ENCODE measurements at regions not wholly inside any gene's neighbourhood (a gene's known extent, or its start where the extent isn't known, plus 50 kb on each side); places are given as distances from the start of the nearest gene placed in this dataset.
"Not testable (repeated sequence)": the region's sequence is repeated elsewhere in the genome, so short reads cannot be mapped to it uniquely, and the experiment has no call there.

DNA sequence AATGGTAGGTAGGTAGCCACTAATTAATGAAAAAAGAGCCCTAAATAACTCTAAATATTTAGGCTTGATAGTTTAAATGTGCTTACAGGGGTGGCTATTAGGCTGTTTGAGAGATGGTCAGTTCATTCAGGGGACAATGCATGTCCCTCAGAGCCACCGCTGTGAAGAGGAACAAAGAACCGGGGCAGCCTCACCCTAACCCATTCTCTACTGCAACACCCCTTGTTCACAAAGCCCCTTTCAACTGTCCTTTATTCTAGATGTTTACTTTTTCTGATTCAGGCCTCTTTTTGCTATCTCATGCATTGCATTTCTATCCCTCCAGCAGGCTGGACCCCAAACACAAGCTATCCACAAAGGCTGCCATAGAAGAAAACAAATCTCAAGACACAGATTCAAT lies 906.7 kb downstream of the NR2F1-AS1 start:
- H3K9me3 ChIP-seq: no peaks in the 10 kb centered on the region
- 86 to 98% (median 93%) methylated on average over 2 of the region's 2 CpGs for WGBS, 5 donors
- intact Hi-C loops (cut with DNase I; ENCODE audit: low total_unique reads): no loop called here
- no peak overlapping the region for H3K4me3 ChIP-seq
- TF ChIP-seq, protein P1, sequence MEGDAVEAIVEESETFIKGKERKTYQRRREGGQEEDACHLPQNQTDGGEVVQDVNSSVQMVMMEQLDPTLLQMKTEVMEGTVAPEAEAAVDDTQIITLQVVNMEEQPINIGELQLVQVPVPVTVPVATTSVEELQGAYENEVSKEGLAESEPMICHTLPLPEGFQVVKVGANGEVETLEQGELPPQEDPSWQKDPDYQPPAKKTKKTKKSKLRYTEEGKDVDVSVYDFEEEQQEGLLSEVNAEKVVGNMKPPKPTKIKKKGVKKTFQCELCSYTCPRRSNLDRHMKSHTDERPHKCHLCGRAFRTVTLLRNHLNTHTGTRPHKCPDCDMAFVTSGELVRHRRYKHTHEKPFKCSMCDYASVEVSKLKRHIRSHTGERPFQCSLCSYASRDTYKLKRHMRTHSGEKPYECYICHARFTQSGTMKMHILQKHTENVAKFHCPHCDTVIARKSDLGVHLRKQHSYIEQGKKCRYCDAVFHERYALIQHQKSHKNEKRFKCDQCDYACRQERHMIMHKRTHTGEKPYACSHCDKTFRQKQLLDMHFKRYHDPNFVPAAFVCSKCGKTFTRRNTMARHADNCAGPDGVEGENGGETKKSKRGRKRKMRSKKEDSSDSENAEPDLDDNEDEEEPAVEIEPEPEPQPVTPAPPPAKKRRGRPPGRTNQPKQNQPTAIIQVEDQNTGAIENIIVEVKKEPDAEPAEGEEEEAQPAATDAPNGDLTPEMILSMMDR (IDR thresholded peaks at IDR 0.05 in 8 of 11, conservative IDR thresholded peaks at IDR 0.05 in 3 of 11): no peak
- no peak for TF ChIP-seq POLR2A (IDR thresholded peaks at IDR 0.05)
- TF ChIP-seq POLR2AphosphoS5 (IDR thresholded peaks at IDR 0.05): no peak
- H3K27me3 ChIP-seq (replicated peaks in 1 of 7): no peaks in the 10 kb centered on the region
- no peak overlapping the region for H3K27ac ChIP-seq
- DNase-seq: no peak
- no peaks in the 10 kb centered on the region for H3K4me1 ChIP-seq
- no peaks in the 10 kb centered on the region for H3K36me3 ChIP-seq

DNA sequence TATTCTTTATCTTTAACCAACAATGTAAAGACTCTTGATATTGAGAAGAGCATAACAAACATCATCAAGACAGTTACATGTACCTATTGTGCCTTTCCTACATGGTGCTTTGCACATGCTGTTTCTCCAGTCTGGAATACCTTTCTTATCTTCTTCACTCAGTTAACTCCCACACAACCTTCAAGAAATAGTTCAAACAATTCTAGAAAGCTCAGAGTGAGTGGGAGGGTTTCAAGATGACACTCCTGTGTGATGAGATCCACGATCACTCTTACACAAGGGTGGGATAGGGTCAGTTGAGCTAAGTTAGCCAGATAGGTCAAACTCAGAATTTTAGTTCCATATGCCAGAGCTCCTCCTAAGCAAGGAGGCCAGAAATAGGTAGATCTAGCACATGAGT lies 915.5 kb downstream of the NR2F1-AS1 start:
- WGBS, 5 donors: 68 to 81% (median 75%) methylated on average over 1 of the region's 1 CpG
- TF ChIP-seq POLR2A (IDR thresholded peaks at IDR 0.05) (no peak), POLR2AphosphoS5 (IDR thresholded peaks at IDR 0.05) (no peak)
- TF ChIP-seq, protein P1 (IDR thresholded peaks at IDR 0.05 in 8 of 11, conservative IDR thresholded peaks at IDR 0.05 in 3 of 11): no peak

DNA sequence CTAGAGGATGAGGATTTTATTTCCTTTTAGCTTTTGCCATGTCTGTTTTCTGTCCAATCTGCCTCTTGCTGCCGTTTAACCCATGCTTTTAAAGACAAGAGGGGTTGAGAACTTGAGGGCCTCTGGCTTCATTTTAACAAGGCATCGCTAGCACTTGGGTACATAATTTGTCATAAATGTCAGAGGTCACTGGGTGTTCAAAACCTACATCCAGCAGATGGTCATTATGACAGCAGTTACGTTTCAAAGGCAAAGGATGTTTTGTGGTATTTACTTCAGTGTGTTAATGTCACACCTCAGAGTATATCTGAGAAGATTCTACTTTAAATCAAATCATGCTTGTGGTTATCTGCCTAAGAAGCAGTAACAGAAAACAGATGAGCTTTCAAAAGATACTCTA lies 918.3 kb downstream of the NR2F1-AS1 start:
- H3K36me3 ChIP-seq: no peaks in the 10 kb centered on the region
- no peak overlapping the region for H3K4me3 ChIP-seq
- no peak overlapping the region for H3K27ac ChIP-seq
- no peak for DNase-seq
- no peaks in the 10 kb centered on the region for H3K9me3 ChIP-seq
- H3K4me1 ChIP-seq: no peaks in the 10 kb centered on the region
- no peak for TF ChIP-seq POLR2A (IDR thresholded peaks at IDR 0.05)
- TF ChIP-seq, protein P1 (IDR thresholded peaks at IDR 0.05 in 8 of 11, conservative IDR thresholded peaks at IDR 0.05 in 3 of 11): no peak
- no peak for TF ChIP-seq POLR2AphosphoS5 (IDR thresholded peaks at IDR 0.05)
- intact Hi-C loops (cut with DNase I; ENCODE audit: low total_unique reads): no loop called here
- H3K27me3 ChIP-seq (replicated peaks in 1 of 7): no peaks in the 10 kb centered on the region
- WGBS, 5 donors: 49 to 65% (median 55%) methylated on average over 3 of the region's 3 CpGs

More for the DNA sequence above, 915.5 kb downstream of the NR2F1-AS1 start:
- intact Hi-C loops (cut with DNase I; ENCODE audit: low total_unique reads): no loop called here
- no peak overlapping the region for H3K4me3 ChIP-seq
- DNase-seq: no peak
- no peaks in the 10 kb centered on the region for H3K27me3 ChIP-seq (replicated peaks in 1 of 7)
- no peaks in the 10 kb centered on the region for H3K36me3 ChIP-seq
- no peaks in the 10 kb centered on the region for H3K4me1 ChIP-seq
- H3K9me3 ChIP-seq: no peaks in the 10 kb centered on the region
- no peak overlapping the region for H3K27ac ChIP-seq

DNA sequence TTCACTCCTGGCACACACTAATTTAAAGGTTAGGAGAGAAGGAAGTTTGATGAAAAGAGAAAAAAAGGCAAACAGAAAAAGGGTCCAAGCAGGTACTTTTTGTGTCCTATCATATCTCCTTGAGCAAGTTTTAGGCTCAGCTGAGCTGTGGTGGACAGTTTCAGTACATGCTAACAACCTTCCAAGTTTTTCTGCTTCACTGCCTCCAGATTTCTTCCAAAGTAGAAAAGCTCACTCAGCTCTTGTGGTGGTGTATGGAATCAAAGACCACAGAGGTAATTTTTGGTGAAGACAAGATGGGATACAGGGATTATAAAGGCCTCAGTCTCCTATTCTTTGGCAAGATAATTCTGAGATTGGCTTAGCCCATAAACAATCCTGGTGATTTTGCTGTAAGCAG lies 921.8 kb downstream of the NR2F1-AS1 start:
- no peaks in the 10 kb centered on the region for H3K9me3 ChIP-seq
- H3K27me3 ChIP-seq (replicated peaks in 1 of 7): no peaks in the 10 kb centered on the region
- DNase-seq: no peak
- intact Hi-C loops (cut with DNase I; ENCODE audit: low total_unique reads): no loop called here
- no peaks in the 10 kb centered on the region for H3K36me3 ChIP-seq
- no peak overlapping the region for H3K4me3 ChIP-seq
- no peaks in the 10 kb centered on the region for H3K4me1 ChIP-seq
- TF ChIP-seq POLR2AphosphoS5 (IDR thresholded peaks at IDR 0.05): no peak
- TF ChIP-seq, protein P1 (IDR thresholded peaks at IDR 0.05 in 8 of 11, conservative IDR thresholded peaks at IDR 0.05 in 3 of 11): no peak
- TF ChIP-seq POLR2A (IDR thresholded peaks at IDR 0.05): no peak
- H3K27ac ChIP-seq: no peak overlapping the region

DNA sequence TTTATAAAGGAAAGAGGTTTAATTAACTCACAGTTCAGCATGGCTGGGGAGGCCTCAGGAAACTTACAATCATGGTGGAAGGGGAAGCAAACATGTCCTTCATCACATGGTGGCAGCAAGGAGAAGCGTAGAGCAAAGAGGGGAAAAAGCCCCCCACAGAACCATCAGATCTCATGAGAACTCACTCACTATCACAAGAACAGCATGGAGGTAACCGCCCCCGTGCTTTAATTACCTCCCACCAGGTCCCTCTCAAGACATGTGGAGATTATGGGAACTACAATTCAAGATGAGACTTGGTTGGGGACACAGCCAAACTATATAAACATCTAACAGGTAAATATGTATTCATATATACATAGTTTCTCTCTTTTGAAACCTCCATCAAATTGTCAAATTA lies 926.4 kb downstream of the NR2F1-AS1 start:
- H3K4me3 ChIP-seq; H3K9me3 ChIP-seq; H3K4me1 ChIP-seq; H3K27me3 ChIP-seq (replicated peaks in 1 of 7); H3K36me3 ChIP-seq; intact Hi-C loops (cut with DNase I; ENCODE audit: low total_unique reads); DNase-seq; H3K27ac ChIP-seq: not testable (repeated sequence)
- WGBS, 5 donors: 79 to 92% (median 87%) methylated on average over 3 of the region's 3 CpGs

All from spleen (tissue), 11 donors.